ENCODE measurements at regions not wholly inside any gene's neighbourhood (a gene's known extent, or its start where the extent isn't known, plus 50 kb on each side); places are given as distances from the start of the nearest gene placed in this dataset.

GRCh38 chr3:6251612-6252400 is 609.1 kb upstream of the GRM7 start:
- H3K27ac ChIP-seq: no peak overlapping the region
- no peak for TF ChIP-seq POLR2A (IDR thresholded peaks at IDR 0.05)
- no peak for TF ChIP-seq CTCF (IDR thresholded peaks at IDR 0.05)
- no peak for DNase-seq
- no peaks in the 10 kb centered on the region for H3K4me1 ChIP-seq
- no peaks in the 10 kb centered on the region for H3K27me3 ChIP-seq
- H3K36me3 ChIP-seq: no peaks in the 10 kb centered on the region
- H3K4me3 ChIP-seq: no peak overlapping the region
- H3K9me3 ChIP-seq: no peaks in the 10 kb centered on the region

GRCh38 chr3:6254490-6254889 is 606.4 kb upstream of the GRM7 start:
- Histone ChIP-seq H3K27ac (no peak overlapping the region), H3K9me3 (no peaks in the 10 kb centered on the region), H3K4me1 (no peaks in the 10 kb centered on the region), H3K36me3 (no peaks in the 10 kb centered on the region), H3K27me3 (no peaks in the 10 kb centered on the region), H3K4me3 (no peak overlapping the region)
- DNase-seq: no peak
- TF ChIP-seq CTCF (IDR thresholded peaks at IDR 0.05): no peak
- TF ChIP-seq POLR2A (IDR thresholded peaks at IDR 0.05): no peak

DNA sequence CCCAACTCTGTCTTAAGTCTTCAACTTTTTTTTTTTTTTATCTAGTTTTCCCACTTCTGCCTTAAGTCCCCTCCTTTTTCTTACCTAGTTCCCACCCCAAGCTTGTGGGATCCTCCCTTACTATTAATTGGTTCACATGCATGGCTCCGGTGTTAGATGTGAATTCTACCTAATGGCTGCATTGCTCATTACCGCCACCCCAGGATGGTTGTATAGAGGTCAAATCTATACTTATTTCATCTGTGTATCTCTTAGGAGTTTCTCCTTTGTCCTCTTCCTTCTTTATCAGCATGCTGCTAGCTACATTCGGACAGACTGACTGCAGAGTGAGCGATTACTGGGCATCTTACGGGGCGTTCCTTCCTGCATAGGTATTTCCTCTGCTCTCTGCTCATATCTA is 605.7 kb upstream of the GRM7 start:
- H3K9me3 ChIP-seq: no peaks in the 10 kb centered on the region
- H3K27me3 ChIP-seq: no peaks in the 10 kb centered on the region
- no peak overlapping the region for H3K27ac ChIP-seq
- TF ChIP-seq POLR2A (IDR thresholded peaks at IDR 0.05): no peak
- TF ChIP-seq CTCF (IDR thresholded peaks at IDR 0.05): no peak
- no peak for DNase-seq
- no peak overlapping the region for H3K4me3 ChIP-seq
- no peaks in the 10 kb centered on the region for H3K4me1 ChIP-seq
- no peaks in the 10 kb centered on the region for H3K36me3 ChIP-seq

DNA sequence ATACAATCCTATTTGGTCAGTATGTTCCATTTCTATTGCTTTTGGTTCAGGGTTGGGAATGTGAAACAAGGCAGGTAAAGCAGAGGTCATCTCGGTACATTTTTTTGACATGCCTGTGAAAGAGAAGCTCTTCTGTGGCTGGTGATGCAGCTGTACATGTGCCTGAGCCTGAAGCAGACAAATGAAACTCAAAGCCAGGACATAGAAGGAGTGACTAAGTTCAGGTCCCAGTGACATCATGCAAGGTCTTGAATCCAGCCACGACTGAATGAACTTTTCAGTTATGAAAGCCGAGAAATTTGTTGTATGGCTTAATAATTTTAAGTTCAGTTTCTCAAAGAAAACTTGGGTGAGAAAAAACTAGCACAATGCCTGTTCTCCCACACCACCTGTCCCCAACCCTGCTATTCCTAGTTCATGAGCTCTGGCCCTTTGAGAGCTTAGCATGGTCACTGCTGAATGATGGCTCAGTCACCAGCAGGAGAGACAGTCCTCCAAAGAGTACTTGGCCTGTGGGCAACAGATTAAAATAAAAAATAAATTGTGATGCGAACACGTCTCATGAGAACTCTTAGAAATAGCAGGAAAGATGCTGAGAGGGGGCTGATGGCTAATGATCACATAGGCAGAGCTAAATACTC is 600.2 kb upstream of the GRM7 start:
- Histone ChIP-seq H3K9me3 (no peaks in the 10 kb centered on the region), H3K27ac (no peak overlapping the region), H3K4me3 (no peak overlapping the region), H3K4me1 (no peaks in the 10 kb centered on the region), H3K36me3 (no peaks in the 10 kb centered on the region), H3K27me3 (no peaks in the 10 kb centered on the region)
- DNase-seq: no peak
- TF ChIP-seq POLR2A (IDR thresholded peaks at IDR 0.05) (no peak), CTCF (IDR thresholded peaks at IDR 0.05) (no peak)

DNA sequence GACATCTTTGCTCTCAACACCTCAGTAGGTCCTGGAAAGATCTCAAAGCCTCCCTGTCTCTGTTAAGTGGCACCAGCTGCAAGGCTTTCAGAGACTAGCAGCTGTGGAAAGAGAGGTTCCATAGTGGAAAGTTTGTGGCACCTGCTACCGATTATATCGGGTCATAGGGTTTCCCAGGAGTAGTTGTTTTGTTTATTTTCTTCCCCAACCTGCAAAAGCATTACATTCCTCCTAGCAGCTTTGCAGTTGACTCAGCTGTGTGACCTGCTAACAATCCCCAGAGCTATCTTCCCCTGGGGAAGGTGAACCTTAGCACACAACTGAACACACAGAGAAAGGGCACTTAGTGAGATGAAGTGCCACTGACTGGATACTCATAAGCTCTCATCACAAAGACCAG is 598.9 kb upstream of the GRM7 start:
- Histone ChIP-seq H3K36me3 (no peaks in the 10 kb centered on the region), H3K27me3 (no peaks in the 10 kb centered on the region), H3K27ac (no peak overlapping the region), H3K4me1 (no peaks in the 10 kb centered on the region), H3K4me3 (no peak overlapping the region), H3K9me3 (no peaks in the 10 kb centered on the region)
- no peak for TF ChIP-seq POLR2A (IDR thresholded peaks at IDR 0.05)
- no peak for TF ChIP-seq CTCF (IDR thresholded peaks at IDR 0.05)
- DNase-seq: no peak

Measured in Peyer's patch (tissue), 4 donors.